HS-27A (cell line): ENCODE measurements at regions not wholly inside any gene's neighbourhood (a gene's known extent, or its start where the extent isn't known, plus 50 kb on each side); places are given as distances from the start of the nearest gene placed in this dataset.
A peak's percentile ranks its signal among the peaks of the same experiment; 100 is the strongest.
"Not testable (repeated sequence)": the region's sequence is repeated elsewhere in the genome, so short reads cannot be mapped to it uniquely, and the experiment has no call there.

Experiments used
- DNase-seq: peaks from one replicate; pipeline ENCODE4 v3.0.0-alpha.2; 2012; ENCODE audit warnings: low read depth, missing footprints

- DNase-seq = no peak
Measured at GRCh38 chr13:50229960-50230661, 214.9 kb downstream of the KCNRG start.

- no peak for DNase-seq
Measured at GRCh38 chr13:50230662-50230978, 215.4 kb downstream of the KCNRG start.

GRCh38 chr13:50233574-50233973 is 218.3 kb downstream of the KCNRG start:
- not testable (repeated sequence) for DNase-seq

- DNase-seq = no peak
Measured at GRCh38 chr13:50235604-50236342, 220.5 kb downstream of the KCNRG start.

GRCh38 chr13:50236898-50237318 is 221.7 kb downstream of the KCNRG start:
- DNase-seq = no peak

GRCh38 chr13:50238922-50239321 is 223.7 kb downstream of the KCNRG start:
- no peak for DNase-seq

GRCh38 chr13:50241479-50241878 is 226.2 kb downstream of the KCNRG start:
- DNase-seq = no peak

- DNase-seq = no peak
Measured at GRCh38 chr13:50243931-50244330, 228.7 kb downstream of the KCNRG start.

- DNase-seq = no peak
Measured at GRCh38 chr13:50244355-50244712, 229.1 kb downstream of the KCNRG start.

GRCh38 chr13:50244713-50245574 is 229.7 kb downstream of the KCNRG start:
- DNase-seq = peak; percentile 55

GRCh38 chr13:50247223-50247622 is 232.0 kb downstream of the KCNRG start:
- no peak for DNase-seq

GRCh38 chr13:50248516-50249143 is 233.4 kb downstream of the KCNRG start:
- DNase-seq = no peak

GRCh38 chr13:50249144-50249521 is 233.9 kb downstream of the KCNRG start:
- no peak for DNase-seq

- no peak for DNase-seq
Measured at GRCh38 chr13:50250401-50250800, 235.2 kb downstream of the KCNRG start.

- no peak for DNase-seq
Measured at GRCh38 chr13:50255639-50256038, 240.4 kb downstream of the KCNRG start.

- DNase-seq = not testable (repeated sequence)
Measured at GRCh38 chr13:50256536-50257321, 241.5 kb downstream of the KCNRG start.

GRCh38 chr13:50257646-50258045 is 242.4 kb downstream of the KCNRG start:
- DNase-seq = no peak

- no peak for DNase-seq
Measured at GRCh38 chr13:50261130-50261901, 246.1 kb downstream of the KCNRG start.

GRCh38 chr13:50267066-50267465 is 251.8 kb downstream of the KCNRG start:
- DNase-seq = no peak

- DNase-seq = no peak
Measured at GRCh38 chr13:50267917-50268316, 252.7 kb downstream of the KCNRG start.

GRCh38 chr13:50268500-50268899 is 253.3 kb downstream of the KCNRG start:
- DNase-seq = no peak
